ENCODE measurements at regions not wholly inside any gene's neighbourhood (a gene's known extent, or its start where the extent isn't known, plus 50 kb on each side); places are given as distances from the start of the nearest gene placed in this dataset.

- peaks cover 2% of the 10 kb centered on the region for H3K27me3 Mint-ChIP-seq (ENCODE audit: unreplicated experiment)
- H3K27ac Mint-ChIP-seq (ENCODE audit: unreplicated experiment): no peak overlapping the region
- H3K4me3 Mint-ChIP-seq (ENCODE audit: unreplicated experiment): no peak overlapping the region
- no peak for DNase-seq
- peaks cover 2% of the 10 kb centered on the region for H3K9me3 Mint-ChIP-seq (ENCODE audit: unreplicated experiment)
- TF ChIP-seq CTCF (IDR thresholded peaks at IDR 0.05; ENCODE audit: partially characterized antibody, unreplicated experiment): no peak
- H3K4me1 Mint-ChIP-seq (ENCODE audit: low read depth, unreplicated experiment): peaks cover 12% of the 10 kb centered on the region
- no peaks in the 10 kb centered on the region for H3K36me3 Mint-ChIP-seq (ENCODE audit: unreplicated experiment)
Observed at GRCh38 chr5:173493846-173494245, 122.6 kb downstream of the BOD1 start.

- Mint-ChIP-seq H3K27ac (ENCODE audit: unreplicated experiment) (no peak overlapping the region), H3K27me3 (ENCODE audit: unreplicated experiment) (peaks cover 2% of the 10 kb centered on the region), H3K4me1 (ENCODE audit: low read depth, unreplicated experiment) (peaks cover 6% of the 10 kb centered on the region), H3K4me3 (ENCODE audit: unreplicated experiment) (no peak overlapping the region), H3K9me3 (ENCODE audit: unreplicated experiment) (peaks cover 2% of the 10 kb centered on the region), H3K36me3 (ENCODE audit: unreplicated experiment) (no peaks in the 10 kb centered on the region)
- TF ChIP-seq CTCF (IDR thresholded peaks at IDR 0.05; ENCODE audit: partially characterized antibody, unreplicated experiment): no peak
- no peak for DNase-seq
Observed at GRCh38 chr5:173493040-173493439, 123.4 kb downstream of the BOD1 start.

GRCh38 chr5:173490681-173491080 lies 125.8 kb downstream of the BOD1 start:
- Mint-ChIP-seq H3K4me3 (ENCODE audit: unreplicated experiment) (no peak overlapping the region), H3K36me3 (ENCODE audit: unreplicated experiment) (no peaks in the 10 kb centered on the region), H3K27me3 (ENCODE audit: unreplicated experiment) (peaks cover 4% of the 10 kb centered on the region), H3K9me3 (ENCODE audit: unreplicated experiment) (peaks cover 2% of the 10 kb centered on the region), H3K4me1 (ENCODE audit: low read depth, unreplicated experiment) (no peaks in the 10 kb centered on the region), H3K27ac (ENCODE audit: unreplicated experiment) (no peak overlapping the region)
- TF ChIP-seq CTCF (IDR thresholded peaks at IDR 0.05; ENCODE audit: partially characterized antibody, unreplicated experiment): no peak
- DNase-seq: no peak

- no peak for DNase-seq
- Mint-ChIP-seq H3K36me3 (ENCODE audit: unreplicated experiment) (no peaks in the 10 kb centered on the region), H3K27me3 (ENCODE audit: unreplicated experiment) (peaks cover 6% of the 10 kb centered on the region), H3K27ac (ENCODE audit: unreplicated experiment) (no peak overlapping the region), H3K4me1 (ENCODE audit: low read depth, unreplicated experiment) (no peaks in the 10 kb centered on the region), H3K9me3 (ENCODE audit: unreplicated experiment) (peaks cover 2% of the 10 kb centered on the region), H3K4me3 (ENCODE audit: unreplicated experiment) (no peak overlapping the region)
- TF ChIP-seq CTCF (IDR thresholded peaks at IDR 0.05; ENCODE audit: partially characterized antibody, unreplicated experiment): no peak
Observed at GRCh38 chr5:173488144-173488543, 128.3 kb downstream of the BOD1 start.

- Mint-ChIP-seq H3K36me3 (ENCODE audit: unreplicated experiment) (no peaks in the 10 kb centered on the region), H3K27me3 (ENCODE audit: unreplicated experiment) (peaks cover 5% of the 10 kb centered on the region), H3K27ac (ENCODE audit: unreplicated experiment) (no peak overlapping the region), H3K4me1 (ENCODE audit: low read depth, unreplicated experiment) (no peaks in the 10 kb centered on the region), H3K4me3 (ENCODE audit: unreplicated experiment) (no peak overlapping the region), H3K9me3 (ENCODE audit: unreplicated experiment) (peaks cover 2% of the 10 kb centered on the region)
- DNase-seq: no peak
- no peak for TF ChIP-seq CTCF (IDR thresholded peaks at IDR 0.05; ENCODE audit: partially characterized antibody, unreplicated experiment)
Observed at GRCh38 chr5:173487300-173487699, 129.2 kb downstream of the BOD1 start.
